ENCODE measurements at regions not wholly inside any gene's neighbourhood (a gene's known extent, or its start where the extent isn't known, plus 50 kb on each side); places are given as distances from the start of the nearest gene placed in this dataset.
"Not testable (repeated sequence)": the region's sequence is repeated elsewhere in the genome, so short reads cannot be mapped to it uniquely, and the experiment has no call there.

GRCh38 chr1:103469801-103470200, 55.7 kb upstream of the RNPC3 start:
- no peak for DNase-seq (ENCODE audit: low spot score)

GRCh38 chr1:103467100-103467499, 58.4 kb upstream of the RNPC3 start:
- no peak for DNase-seq (ENCODE audit: low spot score)

DNA sequence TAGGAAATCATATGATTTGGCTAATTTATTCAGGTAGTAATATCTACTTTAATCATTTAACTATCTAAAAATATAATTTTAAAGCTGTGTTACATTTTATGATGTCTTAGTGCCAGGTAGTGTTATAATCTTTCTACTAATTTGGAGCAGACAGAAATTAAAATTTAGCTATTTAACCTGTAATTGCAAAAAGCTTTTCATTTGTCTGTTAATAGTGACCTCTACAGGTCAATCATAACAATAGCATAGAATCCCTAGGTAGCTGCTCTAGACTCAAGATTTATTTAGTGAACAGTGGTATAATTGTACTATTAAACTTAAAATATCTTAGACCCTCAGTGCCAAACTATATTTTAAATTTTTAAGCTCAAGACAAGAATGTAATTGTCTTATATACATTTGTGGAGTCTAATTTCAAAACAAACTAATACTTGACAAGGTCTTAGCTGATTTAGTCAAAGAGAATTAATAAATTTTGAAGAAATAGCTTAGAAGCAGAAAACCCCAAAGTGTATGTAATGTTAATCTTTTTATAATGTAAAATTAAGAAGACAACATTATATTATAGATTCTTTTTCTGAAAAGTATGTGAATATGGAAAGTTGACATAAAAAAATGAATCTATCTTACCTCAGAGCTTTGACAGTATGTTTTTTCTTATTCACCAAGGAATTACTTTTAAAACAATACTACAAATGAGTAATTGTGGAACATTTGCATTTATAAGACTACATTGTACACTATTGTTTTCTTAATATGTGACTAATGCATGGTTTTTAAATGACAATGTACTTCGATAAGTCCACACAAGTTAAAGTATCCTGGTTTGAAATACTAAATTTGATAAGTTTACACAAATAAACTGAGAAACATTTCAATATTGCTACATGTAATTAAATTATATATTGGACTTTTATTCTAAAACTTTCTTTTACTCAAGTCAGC, 64.1 kb upstream of the RNPC3 start:
- peak; percentile 23 for DNase-seq (ENCODE audit: low spot score)

DNA sequence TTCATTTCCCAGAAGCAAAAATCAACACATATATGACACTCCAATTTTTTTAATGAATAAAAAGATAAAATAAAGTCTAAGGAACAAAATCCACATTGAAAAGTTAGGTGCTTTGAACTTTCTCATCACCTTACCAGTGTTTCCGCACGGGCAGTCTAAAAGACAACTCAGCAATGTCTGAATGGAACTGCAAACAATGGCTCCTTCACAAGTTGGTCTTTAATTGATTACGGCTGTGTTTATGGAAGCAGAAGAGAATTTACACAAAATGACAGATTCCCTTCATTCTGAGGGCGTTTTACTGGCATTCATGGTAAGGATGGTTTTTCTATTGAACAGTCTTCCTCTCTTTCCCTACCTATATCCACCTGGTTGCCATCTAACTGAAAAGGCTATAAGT, 65.0 kb upstream of the RNPC3 start:
- no peak for DNase-seq (ENCODE audit: low spot score)

DNA sequence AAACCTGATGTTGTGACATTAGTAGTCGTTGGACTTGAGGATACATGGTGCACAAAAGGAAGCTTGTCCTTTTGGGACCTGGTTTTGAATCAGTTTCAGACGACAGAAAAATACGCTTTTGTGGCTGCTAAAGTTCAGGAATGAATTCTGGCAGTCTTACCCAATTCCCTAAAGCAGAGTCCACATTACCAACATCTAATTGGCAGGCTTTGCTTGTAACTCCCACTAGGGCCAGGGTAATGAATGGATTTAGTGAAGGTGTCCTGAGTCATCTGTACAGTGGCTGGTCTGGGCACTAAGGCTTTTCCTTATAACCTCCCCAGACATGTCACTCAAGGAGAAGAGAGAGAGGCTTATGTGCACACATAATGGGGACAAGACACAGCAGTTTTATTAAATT, 66.2 kb upstream of the RNPC3 start:
- DNase-seq (ENCODE audit: low spot score): peak; percentile 5

- no peak for DNase-seq (ENCODE audit: low spot score)
Measured at GRCh38 chr1:103457886-103458455, 67.5 kb upstream of the RNPC3 start.

DNA sequence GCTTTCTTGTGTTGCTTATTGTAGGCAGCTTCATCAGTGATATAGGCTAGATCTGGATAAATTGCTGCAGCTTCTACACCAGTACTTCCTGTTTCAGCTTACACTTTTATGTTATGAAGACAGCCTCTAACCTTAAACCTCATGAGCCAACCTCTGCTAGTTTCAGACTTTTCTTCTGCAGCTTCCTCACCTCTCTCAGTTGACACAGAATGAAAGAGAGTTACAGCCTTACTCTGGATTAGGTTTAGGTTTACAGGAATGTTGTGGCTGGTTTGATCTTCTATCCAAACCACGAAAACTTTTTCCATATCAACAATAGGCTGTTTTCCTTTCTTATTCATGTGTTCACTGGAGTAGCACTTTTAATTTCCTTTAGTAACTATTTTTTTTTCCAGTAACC, 76.9 kb upstream of the RNPC3 start:
- DNase-seq (ENCODE audit: low spot score): peak; percentile 16

DNA sequence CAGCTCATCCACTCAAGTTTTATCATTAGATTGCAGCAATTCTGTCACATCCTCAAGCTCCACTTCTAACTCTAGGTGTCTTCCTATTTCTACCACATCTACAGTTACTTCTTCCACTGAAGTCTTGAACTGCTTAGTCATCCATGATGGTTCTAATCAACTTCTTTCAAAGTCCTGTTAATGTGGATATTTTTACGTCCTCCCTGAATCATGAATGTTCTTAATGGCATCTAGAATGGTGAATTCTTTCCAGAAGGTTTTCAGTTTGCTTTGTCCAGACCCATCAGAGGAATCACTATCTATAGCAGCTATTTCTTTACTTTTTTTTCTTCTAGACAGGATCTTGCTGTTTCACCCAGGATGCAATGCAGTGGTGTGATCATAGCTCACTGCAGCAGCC, 78.0 kb upstream of the RNPC3 start:
- no peak for DNase-seq (ENCODE audit: low spot score)

GRCh38 chr1:103441342-103441741, 84.2 kb upstream of the RNPC3 start:
- DNase-seq (ENCODE audit: low spot score): no peak

GRCh38 chr1:103436568-103437100, 88.9 kb upstream of the RNPC3 start:
- not testable (repeated sequence) for DNase-seq (ENCODE audit: low spot score)

GRCh38 chr1:103435443-103435842, 90.1 kb upstream of the RNPC3 start:
- DNase-seq (ENCODE audit: low spot score): no peak

DNA sequence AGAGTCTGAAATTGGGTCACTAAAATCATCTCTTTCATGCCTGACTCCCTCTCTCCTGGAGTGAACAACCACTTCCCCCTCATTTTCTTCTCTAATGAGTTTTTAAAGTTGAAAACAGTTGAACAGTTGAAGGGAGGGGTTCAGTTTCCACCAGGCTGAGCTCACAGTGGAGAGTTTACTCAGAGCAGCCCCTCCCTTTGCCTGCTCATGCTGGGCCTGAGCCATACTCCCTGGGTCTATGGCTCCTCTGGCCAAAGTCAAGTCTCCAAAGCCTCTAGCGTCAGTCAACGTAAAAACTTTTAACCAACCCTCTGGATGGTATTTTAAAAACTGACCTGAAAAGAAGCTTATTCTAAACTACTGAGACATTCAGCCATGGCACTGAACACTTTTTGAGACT, 100.8 kb upstream of the RNPC3 start:
- DNase-seq (ENCODE audit: low spot score): no peak

DNA sequence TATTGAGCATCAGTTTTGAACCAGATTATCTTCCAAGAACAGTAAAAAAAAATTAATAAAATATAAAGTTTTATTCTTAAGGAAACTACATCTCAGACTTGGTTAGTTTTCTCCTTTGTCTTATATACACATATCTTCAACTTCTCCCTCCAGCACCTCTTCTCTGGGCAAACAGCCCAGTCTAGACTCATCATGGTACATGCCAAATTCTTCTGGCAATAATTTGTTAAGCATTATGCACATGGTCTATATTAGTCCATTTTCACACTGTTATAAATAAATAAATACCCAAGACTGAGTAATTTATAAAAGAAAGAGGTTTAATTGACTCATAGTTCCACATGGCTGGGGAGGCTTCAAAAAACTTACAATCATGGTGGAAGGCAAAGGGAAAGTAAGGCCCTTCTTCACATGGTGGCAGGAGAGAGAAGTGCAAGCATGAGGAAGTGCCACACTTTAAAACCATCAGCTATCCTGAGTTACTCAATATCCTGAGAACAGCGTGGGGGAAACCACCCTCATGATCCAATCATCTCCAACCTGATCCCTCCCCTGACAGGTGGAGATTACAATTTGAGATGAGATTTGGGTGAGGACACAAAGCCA, 108.7 kb upstream of the RNPC3 start:
- no peak for DNase-seq (ENCODE audit: low spot score)

- no peak for DNase-seq (ENCODE audit: low spot score)
Measured at GRCh38 chr1:103387898-103388297, 137.6 kb upstream of the RNPC3 start.

DNA sequence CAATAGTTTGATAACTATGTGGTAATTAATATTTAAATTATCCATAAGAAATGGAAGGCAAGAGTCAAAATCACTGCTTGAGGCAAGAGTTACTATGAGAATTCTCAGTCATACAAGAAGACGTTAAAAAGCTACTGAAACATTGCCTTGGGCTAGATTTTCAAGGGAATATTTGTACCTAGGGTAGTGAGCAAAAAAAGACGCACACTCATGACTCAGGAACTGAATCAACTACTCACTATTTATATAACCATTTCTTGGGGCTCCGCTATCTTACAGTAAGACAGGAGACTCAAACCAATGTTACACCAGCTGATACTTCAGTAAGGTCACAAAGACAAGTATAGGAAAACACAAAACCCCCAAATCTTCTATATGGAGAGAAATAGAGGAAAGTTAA, 151.5 kb upstream of the RNPC3 start:
- DNase-seq (ENCODE audit: low spot score): no peak

GRCh38 chr1:103372866-103373265, 152.6 kb upstream of the RNPC3 start:
- no peak for DNase-seq (ENCODE audit: low spot score)

DNA sequence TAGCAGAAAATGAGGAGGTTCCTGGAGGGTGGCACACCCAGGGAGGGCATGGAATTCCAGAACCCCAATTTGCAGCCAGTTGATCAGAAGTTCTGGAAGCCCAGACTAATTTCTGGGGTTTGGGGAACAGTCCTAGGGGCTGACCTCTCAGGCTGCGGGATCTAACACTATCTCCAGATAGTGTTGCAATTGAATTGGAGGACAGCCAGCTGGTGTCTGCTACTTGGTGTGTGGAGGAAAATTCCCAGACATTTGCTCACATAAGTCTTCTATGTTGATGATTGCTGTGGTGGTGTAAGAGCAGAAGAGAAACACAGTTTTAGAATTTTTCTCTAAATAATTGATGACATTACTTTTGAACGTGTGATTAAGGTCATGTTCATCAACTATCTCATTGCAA, 154.3 kb upstream of the RNPC3 start:
- DNase-seq (ENCODE audit: low spot score): no peak

DNA sequence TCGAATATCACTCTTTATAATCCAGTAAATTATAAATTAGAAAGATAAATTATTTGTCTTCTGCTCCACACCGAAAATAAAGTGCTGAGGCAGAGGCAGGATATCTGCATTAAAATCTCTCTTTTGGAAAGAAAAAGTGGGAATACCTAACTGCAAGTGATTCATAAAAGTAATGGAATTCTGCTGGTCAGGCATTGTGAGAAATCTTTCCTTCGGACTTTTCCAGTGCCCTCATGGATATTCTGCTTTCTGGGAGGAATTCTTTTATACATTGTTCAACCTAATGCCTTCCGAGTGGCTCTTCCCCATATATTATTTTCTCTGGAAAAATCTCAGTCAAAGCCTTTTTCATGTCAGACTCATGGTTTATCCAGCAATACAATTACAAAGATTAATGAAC, 158.3 kb upstream of the RNPC3 start:
- no peak for DNase-seq (ENCODE audit: low spot score)

- no peak for DNase-seq (ENCODE audit: low spot score)
Measured at GRCh38 chr1:103365860-103366569, 159.5 kb upstream of the RNPC3 start.

- DNase-seq (ENCODE audit: low spot score): no peak
Measured at GRCh38 chr1:103363008-103363365, 162.5 kb upstream of the RNPC3 start.

DNA sequence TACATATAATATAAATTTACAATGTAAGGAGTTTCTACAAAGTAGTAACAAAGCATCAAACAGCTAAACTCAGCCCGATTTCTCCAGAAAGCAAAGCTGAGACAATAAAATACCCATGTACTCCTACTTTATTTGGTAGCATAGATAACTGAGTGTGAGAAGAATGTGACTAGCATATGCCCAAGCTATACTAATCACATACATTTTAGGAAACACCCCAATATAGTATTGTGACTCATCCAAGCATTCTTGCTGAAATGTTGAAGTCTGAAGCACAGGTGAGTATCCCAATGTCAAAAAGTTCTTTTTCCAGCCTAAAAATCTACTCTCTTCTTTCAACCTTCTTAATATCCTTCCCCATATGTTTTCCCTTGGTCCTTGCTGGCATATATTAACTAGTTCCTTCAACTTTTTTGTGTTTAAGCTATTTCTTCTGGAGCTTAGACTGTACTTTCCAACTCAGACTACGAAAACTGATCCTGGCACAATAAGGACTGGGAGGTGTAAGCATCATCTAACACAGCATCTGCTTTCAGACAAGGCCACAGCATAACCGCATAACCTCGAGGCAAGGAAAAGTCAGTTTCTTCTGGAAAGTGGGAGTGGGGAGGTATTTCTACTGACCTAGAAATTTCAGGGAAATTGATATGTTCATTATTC, 163.0 kb upstream of the RNPC3 start:
- no peak for DNase-seq (ENCODE audit: low spot score)

DNA sequence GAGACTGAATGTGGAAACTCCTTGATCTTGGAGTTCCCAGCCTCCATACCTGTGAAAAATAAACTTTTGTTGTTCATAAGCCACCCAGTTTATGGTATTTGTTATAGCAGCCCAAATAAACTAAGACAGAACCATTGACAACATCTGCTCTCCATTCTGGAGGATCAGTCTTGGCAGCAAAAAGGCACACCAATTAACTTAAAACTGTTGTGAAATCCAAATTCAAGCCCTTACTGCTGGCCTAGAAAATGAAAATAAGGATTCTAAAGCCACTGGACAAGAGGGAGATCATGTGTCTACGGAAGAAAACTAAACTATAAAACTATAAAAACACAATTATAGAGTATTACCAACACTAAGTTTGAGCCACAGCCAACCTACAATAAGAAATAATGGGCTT, 172.1 kb upstream of the RNPC3 start:
- no peak for DNase-seq (ENCODE audit: low spot score)

Measured in H4 (cell line).